RWPE2 (cell line): ENCODE measurements at regions not wholly inside any gene's neighbourhood (a gene's known extent, or its start where the extent isn't known, plus 50 kb on each side); places are given as distances from the start of the nearest gene placed in this dataset.

Experiments used
- ATAC-seq: fragments of 200-7000 bp; cut with Tn5 transposase; 3 replicates; pipeline ENCODE4 v1.9.1; 2021; ENCODE audit warnings: low read depth
- DNase-seq: peaks from one replicate; pipeline ENCODE4 v3.0.0-alpha.2; 2020; ENCODE audit warnings: low spot score
- H3K27ac ChIP-seq: fragments of 450-650 bp; 2 replicates; pipeline ENCODE4 v1.5.1; 2017; ENCODE audit warnings: mild to moderate bottlenecking; ENCODE audit not compliant: poor library complexity, severe bottlenecking
- H3K27me3 ChIP-seq: fragments of 250-450 bp; sonication (Bioruptor Pico); 2 replicates; pipeline ENCODE4 v1.5.1; 2021; ENCODE audit warnings: mild to moderate bottlenecking, moderate library complexity; ENCODE audit not compliant: insufficient read depth, poor library complexity, severe bottlenecking
- H3K36me3 ChIP-seq: fragments of 250-450 bp; sonication (Bioruptor Pico); 2 replicates; pipeline ENCODE4 v1.5.1; 2020; ENCODE audit warnings: low read depth, mild to moderate bottlenecking, moderate library complexity
- H3K4me1 ChIP-seq: fragments of 250-450 bp; sonication (Bioruptor Pico); 2 replicates; pipeline ENCODE4 v1.5.1; 2021; ENCODE audit warnings: mild to moderate bottlenecking, moderate library complexity; ENCODE audit not compliant: insufficient read depth, poor library complexity, severe bottlenecking
- H3K4me3 ChIP-seq: fragments of 250-450 bp; sonication (Bioruptor Pico); 2 replicates; pipeline ENCODE4 v1.5.1; 2021; ENCODE audit warnings: mild to moderate bottlenecking, moderate library complexity; ENCODE audit not compliant: severe bottlenecking
- H3K9me3 ChIP-seq: fragments of 250-450 bp; sonication (Bioruptor Pico); 2 replicates; pipeline ENCODE4 v1.5.1; 2021; ENCODE audit warnings: mild to moderate bottlenecking, moderate library complexity; ENCODE audit not compliant: severe bottlenecking
- TF ChIP-seq, protein P1 (sequence below): fragments of 450-650 bp; IDR thresholded peaks from one replicate; pipeline ENCODE4 v1.5.1; 2017; ENCODE audit warnings: mild to moderate bottlenecking, moderate library complexity; ENCODE audit not compliant: poor library complexity, severe bottlenecking

- Histone ChIP-seq H3K36me3 (no peaks in the 10 kb centered on the region), H3K27ac (no peak overlapping the region), H3K4me1 (no peaks in the 10 kb centered on the region), H3K4me3 (no peak overlapping the region), H3K9me3 (no peaks in the 10 kb centered on the region), H3K27me3 (no peaks in the 10 kb centered on the region)
- TF ChIP-seq, protein P1, sequence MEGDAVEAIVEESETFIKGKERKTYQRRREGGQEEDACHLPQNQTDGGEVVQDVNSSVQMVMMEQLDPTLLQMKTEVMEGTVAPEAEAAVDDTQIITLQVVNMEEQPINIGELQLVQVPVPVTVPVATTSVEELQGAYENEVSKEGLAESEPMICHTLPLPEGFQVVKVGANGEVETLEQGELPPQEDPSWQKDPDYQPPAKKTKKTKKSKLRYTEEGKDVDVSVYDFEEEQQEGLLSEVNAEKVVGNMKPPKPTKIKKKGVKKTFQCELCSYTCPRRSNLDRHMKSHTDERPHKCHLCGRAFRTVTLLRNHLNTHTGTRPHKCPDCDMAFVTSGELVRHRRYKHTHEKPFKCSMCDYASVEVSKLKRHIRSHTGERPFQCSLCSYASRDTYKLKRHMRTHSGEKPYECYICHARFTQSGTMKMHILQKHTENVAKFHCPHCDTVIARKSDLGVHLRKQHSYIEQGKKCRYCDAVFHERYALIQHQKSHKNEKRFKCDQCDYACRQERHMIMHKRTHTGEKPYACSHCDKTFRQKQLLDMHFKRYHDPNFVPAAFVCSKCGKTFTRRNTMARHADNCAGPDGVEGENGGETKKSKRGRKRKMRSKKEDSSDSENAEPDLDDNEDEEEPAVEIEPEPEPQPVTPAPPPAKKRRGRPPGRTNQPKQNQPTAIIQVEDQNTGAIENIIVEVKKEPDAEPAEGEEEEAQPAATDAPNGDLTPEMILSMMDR: no peak
- DNase-seq: no peak
- no peak for ATAC-seq
Measured at GRCh38 chr7:110587294-110587693, 503.6 kb upstream of the LRRN3 start.

DNA sequence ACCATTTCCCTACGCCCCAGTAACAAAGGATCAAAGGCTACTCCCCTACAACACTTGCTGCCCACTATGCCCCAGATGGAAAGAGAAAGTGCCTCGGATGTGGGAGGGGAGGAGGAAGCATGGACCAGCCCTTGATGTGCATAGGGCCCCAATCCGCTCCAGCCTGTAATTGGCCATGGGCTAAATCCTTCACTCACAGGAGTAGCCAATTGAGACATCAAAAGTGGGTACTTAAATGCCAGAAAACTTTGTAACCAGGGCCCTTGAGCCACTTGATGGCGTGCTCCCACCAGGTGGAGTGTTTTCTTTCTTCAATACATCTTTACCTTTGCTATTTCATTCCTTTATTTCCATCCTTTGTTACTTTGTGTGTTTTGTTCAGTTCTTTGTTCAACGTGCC is 500.5 kb upstream of the LRRN3 start:
- Histone ChIP-seq H3K9me3 (no peaks in the 10 kb centered on the region), H3K36me3 (no peaks in the 10 kb centered on the region), H3K4me3 (no peak overlapping the region), H3K27ac (no peak overlapping the region), H3K27me3 (no peaks in the 10 kb centered on the region), H3K4me1 (no peaks in the 10 kb centered on the region)
- DNase-seq: no peak
- TF ChIP-seq, protein P1: no peak
- ATAC-seq: no peak

DNA sequence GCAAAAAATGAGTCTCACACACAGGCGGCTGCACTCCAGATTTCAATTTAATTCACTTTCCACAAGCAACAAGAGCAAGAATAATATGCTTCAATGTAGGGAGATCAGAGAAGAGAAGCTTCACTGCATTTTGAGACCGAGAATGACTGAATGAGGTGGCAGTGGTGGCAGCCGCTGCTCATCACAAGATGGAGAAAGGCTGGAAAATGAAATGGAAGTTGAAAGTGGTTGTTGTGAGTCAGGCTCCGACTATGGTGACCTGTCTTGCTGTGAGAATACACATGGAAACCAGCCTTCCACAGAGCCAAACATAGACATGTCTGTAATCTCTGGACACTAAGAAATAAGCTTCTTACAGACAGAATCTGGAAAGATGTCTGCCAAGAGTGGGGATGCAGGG is 499.6 kb upstream of the LRRN3 start:
- Histone ChIP-seq H3K36me3 (no peaks in the 10 kb centered on the region), H3K9me3 (no peaks in the 10 kb centered on the region), H3K27me3 (no peaks in the 10 kb centered on the region), H3K27ac (no peak overlapping the region), H3K4me1 (no peaks in the 10 kb centered on the region), H3K4me3 (no peak overlapping the region)
- no peak for ATAC-seq
- no peak for DNase-seq
- TF ChIP-seq, protein P1: no peak

DNA sequence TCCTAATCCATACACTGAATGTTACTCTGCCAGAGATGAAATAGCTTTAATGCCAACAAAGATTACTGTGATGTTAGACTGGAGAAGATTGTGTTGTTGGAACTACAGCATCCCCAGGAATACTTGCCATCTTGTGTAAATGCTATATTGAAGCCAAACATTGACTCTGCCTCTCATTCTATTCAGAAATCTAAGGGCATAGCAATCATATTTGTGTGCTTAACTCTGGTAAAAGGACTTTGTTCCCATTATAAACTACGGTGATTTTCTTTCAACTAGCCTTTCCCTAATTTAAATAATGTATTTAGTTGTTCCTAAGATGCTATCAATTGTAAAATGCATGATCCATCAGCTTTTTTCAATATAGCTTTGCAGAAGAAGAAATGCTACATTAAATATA is 498.4 kb upstream of the LRRN3 start:
- no peaks in the 10 kb centered on the region for H3K36me3 ChIP-seq
- TF ChIP-seq, protein P1: no peak
- ATAC-seq (no peak), DNase-seq (no peak)
- H3K27ac ChIP-seq: no peak overlapping the region
- H3K4me1 ChIP-seq: no peaks in the 10 kb centered on the region
- H3K9me3 ChIP-seq: no peaks in the 10 kb centered on the region
- H3K4me3 ChIP-seq: no peak overlapping the region
- no peaks in the 10 kb centered on the region for H3K27me3 ChIP-seq

DNA sequence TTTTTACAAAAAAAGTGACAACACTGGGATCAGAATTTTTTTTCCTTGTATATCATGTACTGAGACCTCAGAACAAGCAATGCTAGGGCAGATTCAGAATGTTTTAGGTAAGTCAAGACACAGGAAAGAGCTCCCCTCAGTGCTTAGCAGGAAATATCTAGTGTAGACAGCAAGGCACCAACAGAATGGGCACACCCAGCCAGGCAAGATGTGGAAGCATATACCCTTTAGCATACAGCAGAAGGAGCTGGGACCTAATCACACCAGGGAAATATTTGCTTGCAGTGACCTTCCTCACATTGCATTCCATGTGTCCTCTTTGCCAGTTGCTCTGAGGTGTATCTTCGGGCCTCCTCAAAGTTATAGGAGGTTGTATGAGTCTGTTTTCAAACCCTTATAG is 497.6 kb upstream of the LRRN3 start:
- Histone ChIP-seq H3K27me3 (no peaks in the 10 kb centered on the region), H3K4me1 (no peaks in the 10 kb centered on the region)

More for the DNA sequence above, 497.6 kb upstream of the LRRN3 start:
- Histone ChIP-seq H3K36me3 (no peaks in the 10 kb centered on the region), H3K27ac (no peak overlapping the region), H3K4me3 (no peak overlapping the region), H3K9me3 (no peaks in the 10 kb centered on the region)
- ATAC-seq: no peak
- no peak for DNase-seq
- TF ChIP-seq, protein P1: no peak
